GM19043 (cell line): ENCODE measurements at regions not wholly inside any gene's neighbourhood (a gene's known extent, or its start where the extent isn't known, plus 50 kb on each side); places are given as distances from the start of the nearest gene placed in this dataset.

Experiments
- ATAC-seq: cut with Tn5 transposase; IDR thresholded peaks from one replicate; pipeline ENCODE4 v1.9.1; 2021; ENCODE audit warnings: low read depth; ENCODE audit not compliant: unreplicated experiment

DNA sequence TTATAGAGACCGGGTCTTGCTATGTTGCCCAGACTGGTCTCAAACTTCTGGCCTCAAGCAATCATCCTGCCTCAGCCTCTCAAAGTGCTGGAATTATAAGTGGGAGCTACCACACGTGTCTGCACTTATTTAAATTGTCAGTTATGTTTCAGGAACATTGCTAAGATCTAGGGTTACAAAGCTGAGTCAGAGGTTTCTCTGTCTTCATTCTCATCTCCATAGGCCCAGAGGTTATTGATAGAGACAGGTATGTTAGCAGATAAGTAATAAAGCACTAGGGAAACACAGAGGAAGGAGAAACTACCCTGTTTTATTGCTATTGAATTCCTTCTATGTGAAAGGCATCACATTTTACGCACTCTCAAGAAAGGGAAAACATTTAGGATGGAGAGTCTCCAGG lies 214.1 kb downstream of the REEP3 start:
- no peak for ATAC-seq

DNA sequence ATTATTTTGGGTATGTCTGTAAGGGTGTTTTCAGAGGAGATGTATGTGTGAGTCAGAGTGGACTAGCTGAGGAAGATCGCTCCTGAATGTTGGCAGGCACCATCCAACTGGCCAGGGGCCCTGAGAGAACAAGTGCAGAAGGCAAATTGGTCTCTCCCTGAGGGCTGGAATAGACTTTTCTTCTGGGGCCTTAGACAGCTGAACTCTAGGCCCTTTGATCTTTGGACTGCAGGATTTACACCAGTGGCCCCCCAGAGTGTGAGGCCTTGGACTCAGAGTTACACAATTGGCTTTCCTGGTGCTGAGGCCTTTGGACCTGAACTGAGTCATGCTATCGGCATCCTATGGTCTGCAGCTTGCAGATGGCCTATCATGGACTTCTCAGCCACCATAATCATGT lies 217.2 kb downstream of the REEP3 start:
- no peak for ATAC-seq

DNA sequence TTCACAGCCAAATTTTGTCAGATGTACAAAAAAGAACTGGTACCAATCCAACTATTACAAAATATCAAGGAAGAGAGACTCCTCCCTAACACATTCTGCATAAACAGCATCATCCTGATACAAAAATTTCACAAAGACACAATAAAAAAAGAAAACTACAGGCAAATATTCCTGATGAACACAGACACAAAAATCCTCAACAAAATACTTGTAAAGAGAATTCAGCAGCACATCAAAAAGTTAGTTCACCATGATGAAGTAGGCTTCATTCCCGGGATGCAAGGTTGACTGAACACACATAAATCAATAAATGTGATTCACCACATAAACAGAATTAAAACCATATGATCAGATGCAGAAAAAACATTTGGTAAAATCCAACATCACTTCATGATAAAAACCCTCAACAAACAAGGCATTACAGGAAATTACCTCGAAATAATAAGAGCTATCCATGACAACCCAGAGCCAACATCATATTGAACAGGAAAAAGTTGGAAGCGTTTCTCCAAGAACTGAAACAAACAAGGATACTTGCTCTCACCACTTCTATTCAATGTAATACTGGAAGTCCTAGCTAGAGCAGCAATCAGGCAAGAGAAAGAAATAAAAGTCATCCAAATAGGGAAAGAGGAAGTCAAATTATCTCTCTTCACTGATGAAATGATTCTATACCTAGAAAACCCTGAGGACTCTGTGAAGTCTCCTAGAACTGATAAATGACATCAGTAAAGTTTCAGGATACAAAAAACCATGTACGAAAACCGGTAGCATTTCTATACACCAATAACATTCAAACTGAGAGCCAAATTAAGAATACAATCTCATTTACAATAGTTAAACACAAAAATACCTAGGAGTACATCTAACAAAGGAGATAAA lies 223.1 kb downstream of the REEP3 start:
- ATAC-seq, result no peak

DNA sequence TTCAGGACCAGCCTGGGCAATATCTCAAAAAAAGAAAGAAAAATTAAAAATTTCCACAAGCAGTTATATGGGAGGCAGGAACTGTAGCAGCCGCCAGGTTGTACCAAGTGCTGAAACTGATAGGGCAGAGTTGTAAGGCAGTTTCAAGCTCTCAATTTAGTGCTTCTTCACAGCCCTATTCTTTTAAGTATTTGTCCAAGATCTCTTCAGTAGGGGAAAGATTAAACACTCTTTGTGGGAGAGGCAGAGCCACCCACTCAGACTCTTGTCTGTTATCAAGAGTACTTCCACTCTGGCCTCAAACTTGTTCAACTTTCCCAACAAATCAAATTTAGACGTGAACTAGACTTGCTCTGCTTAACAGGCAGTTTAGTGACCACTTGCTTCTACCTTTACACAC lies 228.7 kb downstream of the REEP3 start:
- ATAC-seq, result no peak

DNA sequence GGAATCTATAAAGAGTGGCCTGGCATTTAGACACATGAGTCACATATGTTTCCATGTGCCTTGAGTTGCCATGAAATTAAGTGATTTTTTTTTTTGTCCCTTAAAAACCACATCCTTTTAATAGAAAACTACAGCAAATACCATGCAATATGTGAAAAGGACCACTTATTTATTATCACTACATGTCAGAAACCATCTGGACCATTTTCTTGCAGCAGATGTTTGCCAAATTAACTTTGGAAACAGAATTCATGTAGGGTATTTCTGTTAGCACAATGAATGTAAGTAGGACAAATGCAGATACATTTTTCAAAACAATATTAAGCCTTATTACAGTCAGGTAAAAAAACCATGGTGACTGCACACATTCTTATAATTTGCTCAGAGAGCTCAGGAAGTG lies 230.6 kb downstream of the REEP3 start:
- ATAC-seq, result no peak

DNA sequence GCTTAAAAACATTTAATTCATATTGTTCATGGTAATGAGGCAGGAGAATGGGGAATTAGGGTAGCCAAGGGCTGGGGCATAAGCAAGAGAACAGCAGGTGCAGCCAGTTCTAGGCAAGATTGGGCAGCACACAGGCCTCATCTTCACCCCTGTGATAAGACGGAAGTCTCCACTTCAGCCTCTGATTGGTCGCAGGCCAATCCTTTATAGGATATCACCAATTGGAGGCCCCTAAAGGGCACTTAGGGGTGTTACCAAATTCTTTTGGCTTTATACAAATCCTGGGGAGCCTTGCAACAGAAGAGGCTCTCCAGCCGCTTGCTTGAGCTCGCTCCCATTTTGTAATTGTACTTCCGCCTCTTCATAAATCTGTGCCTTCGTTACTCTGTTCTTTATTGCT lies 231.1 kb downstream of the REEP3 start:
- ATAC-seq, result no peak

DNA sequence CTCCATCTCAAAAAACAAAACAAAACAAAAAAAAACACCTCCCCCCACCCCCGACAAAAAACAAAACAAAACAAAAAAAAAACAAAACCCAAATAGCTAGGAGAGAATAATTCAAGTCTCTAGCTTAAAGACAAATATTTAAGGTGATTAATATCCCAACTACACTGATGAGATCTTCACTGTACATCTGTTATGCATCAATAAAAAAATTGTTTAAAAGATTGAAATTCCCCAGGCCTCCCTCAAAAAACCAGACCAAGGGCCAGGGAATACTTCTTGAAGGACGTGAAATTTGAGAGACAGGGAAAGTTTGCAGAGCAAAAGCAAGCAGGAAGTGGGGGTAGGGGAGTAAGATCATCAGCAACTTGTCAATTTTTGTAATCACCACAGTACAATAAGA lies 232.6 kb downstream of the REEP3 start:
- no peak for ATAC-seq

DNA sequence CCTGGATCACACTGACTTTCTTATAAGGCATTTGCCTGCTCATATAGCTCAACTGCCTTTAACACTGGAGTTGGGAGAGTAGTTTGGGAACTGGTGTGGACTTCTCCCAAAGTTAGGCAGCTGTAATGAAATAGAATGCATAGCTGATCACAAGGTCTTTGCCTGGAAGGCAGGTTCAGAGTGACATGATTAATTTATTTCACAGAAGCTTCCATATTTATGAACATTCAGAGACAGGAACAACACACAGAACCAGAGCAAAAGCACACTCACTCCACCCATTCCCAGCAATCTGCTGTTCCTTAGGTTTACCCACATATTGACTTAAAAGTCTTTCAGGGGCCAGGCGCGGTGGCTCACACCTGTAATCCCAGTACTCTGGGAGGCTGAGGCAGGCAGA lies 234.2 kb downstream of the REEP3 start:
- no peak for ATAC-seq

DNA sequence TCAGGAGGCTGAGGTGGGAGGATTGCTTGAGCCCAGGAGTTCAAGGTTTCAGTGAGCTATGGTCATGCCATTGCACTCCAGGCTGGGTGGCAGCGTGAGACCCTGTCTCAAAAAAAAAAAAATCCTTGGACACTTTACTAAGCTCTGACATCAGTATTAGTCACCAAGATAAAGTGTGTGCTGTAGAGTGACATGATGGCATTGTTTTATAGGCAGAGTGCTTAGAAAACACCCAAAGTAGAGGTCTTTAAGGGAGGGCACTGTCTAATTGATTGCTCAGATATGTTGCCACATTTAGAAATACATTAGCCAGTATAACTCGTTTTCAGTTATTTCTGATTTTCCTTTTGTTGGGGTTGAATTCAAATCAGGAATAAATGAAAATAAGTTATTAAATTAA lies 235.9 kb downstream of the REEP3 start:
- no peak for ATAC-seq

DNA sequence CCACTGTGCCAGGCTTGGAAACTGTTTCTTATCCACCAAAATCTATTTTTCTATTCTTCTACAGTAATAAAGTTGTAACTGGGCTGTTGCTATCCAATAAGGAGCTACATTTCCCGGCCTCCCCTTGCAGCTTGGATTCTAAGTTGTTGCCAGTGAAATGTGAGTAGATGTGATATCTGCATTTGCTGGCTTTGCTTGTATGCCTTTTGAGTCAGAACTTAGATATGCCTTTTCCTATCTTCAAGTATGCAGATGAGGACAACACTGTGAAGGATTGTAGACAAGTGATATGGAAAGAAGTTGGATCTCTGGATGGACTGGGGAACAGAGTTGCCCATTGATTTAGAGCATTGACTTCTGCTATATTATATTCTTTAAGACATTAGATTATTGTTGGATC lies 236.9 kb downstream of the REEP3 start:
- ATAC-seq, result no peak

DNA sequence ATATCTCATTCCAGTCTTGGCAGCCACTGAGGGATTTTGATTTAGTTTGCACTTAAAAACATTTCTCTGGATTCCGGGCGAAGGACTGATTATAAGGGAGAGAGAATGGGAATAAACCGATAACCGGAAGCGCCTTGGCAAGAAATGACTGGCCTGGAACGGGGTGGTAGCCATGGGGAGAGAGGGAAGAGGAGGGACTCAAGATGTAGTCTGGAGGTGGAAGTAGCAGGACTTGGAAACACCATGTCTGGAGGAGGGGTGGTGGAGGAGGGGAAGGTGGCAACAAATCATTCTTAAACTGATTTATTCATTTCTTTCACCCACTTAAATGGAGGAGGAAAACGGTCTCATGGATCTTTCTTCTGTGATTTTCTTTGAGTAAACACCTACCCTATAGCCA lies 238.1 kb downstream of the REEP3 start:
- no peak for ATAC-seq

DNA sequence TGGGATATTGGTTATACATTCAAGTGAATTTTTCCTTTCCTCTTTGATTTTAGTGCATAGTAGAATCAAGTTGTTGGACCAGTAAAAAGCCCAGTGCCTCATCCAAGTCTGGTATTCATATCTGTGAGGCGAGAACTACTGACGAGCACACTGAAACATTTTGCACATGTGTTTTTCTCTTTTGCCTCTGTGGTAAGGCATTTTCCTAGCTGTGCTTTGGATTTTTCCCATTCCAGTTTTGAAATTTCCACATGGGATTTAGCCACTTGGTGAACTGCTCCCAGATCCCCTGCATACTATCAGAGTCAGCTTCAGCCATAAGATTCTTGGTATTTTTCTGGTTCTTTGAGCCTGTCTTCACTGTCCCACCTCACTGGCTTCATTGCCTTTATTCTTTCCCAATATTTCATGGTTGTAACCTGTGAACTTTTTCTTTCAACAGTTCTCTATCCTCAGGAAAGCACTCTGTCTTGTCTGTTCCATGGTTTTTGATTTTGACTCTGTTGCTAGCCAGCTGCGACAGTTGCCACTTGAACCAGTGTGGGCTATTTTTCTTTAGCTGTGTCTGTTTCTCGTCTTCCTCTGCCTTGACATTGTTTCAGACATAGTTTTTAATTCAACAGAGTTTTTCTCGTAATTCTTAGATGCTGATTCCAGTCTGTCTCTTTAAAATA lies 239.0 kb downstream of the REEP3 start:
- ATAC-seq, result no peak

DNA sequence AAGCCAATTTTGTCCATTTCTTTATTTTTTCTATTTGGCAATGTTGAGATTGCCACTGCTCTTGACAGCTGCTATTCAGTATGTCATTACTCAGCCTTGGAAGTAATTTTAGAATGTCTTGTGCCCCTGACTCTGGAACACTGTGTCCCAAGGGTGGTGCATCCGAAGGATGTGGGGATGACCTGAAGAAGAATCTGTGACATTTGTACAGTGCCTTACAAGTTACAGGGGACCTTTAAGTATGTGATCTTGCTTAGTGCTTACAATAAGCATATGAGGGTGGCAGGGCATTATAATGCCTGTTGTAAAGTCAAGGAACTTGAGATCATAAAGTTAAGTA lies 239.5 kb downstream of the REEP3 start:
- no peak for ATAC-seq

DNA sequence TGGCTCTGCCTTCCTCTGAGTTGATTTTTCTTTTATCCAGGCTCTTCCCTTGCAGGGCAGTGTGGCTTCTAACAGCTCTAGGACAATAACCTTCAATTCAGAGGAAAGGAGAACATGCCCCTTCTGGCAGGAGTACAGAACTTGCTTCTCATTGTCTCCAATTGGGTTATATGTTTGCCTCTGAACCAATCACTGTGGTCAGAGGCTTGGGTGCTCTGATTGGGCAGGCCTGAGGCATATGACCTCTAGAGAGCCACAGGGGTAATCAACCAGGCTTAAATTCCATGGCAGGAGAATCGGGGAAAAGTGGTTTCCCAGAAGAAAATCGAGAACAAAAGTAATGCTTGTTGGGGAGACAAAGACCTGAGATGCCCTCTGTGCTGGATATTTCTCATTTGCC lies 240.0 kb downstream of the REEP3 start:
- ATAC-seq, result no peak

DNA sequence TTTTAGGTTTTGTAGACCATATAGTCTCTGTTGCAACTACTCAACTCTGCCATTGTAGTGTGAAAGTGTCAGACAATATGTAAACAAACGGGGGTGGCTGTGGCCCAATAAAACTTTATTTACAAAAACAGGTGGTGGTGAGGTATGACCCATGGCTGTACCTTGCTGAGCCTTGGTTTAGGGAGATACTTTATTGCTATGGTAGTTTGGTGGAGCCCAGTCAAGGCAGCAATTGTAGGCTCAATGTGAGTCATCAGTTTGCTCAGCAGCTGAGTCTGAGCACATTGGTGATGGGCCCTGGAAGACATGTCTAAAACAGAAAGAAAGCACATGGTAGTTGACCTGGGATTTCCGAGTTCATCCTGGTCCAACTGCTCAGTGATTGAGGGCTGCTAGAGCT lies 242.5 kb downstream of the REEP3 start:
- ATAC-seq, result no peak

DNA sequence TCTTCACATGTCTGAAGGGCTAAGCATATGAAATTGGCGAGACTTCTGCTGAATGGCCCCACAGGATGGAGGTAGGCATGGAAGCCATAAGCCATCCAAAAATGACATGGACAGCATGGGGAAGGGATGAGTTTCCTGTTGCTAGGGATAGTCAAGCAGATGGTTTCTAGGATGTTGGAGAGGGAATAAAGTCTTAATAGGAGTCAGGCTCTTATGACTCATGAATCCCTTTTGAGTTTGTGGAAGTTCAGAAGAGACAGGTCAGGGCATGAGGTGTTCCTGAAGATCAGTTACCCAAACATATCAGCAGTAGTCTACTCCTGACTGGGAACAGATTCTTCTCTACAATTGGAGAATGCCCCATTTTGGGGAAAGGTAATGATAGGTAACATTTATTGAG lies 243.9 kb downstream of the REEP3 start:
- ATAC-seq, result no peak

DNA sequence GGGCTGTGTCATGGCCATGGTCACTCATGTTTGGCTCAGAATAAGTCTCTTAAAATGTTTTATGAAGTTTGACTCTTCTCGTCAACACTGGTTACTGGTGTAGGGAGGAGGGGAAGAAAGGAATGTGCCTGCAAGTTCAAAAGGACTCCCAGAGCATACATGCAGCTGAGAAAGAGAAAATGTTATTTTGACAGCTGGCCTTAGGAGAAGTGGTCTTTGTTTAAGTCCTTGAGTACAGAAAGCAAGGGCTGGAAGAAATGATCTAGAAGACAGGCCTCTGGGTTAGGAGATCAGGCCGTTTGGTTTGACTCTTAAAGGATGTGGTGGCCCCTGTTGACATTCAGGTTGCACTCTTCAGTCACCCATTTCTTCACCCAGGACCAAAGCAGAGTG lies 245.5 kb downstream of the REEP3 start:
- no peak for ATAC-seq

DNA sequence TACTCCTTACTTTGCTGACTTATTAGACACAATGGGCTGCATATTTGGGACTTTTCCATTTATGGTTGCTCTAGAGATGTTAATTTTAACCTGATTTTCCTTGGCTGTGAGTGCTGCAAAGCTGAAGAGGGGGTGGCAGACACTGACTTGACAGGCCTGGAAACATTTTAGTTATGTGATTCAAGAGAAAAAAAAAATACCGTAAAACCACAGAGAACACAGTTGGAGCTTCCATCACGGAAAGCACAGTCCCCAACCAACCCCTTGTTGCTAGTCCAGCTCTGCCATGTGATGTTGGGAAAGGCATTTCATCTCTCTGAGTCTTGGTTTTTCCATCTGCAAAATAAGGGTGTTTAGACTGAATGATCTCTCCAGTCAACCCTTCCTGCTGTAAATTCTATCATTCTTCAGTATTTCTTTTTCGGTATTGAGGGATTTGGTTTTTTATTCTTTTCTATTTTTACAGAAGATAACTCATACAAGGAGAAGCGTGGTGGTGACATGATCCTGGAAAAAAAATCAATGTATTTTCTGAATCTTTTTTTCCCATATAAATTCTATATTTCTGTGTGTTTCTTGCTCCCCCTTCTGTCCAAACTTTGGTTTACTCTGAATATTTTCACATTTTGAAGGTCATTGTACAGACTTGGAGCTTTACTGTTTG lies 246.1 kb downstream of the REEP3 start:
- ATAC-seq, result no peak

DNA sequence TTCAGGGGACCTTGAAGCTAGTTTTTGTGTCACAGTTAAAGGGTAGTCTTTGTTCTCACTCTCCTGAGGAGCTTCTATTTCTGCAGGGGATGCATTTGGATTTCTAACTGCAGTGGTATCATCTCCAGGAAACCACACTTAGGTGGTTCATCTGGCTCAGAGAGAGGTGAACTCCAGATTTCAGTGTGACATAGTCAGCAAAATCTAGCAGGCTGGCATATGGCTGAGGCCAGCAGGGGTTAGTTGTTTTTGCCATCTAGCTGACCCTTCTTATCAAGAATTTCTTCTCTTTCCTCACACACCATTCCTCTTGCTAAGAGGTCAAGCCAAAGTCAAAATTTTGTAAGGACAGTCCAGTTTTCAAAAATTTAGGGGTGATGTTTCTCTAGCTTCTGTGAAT lies 248.2 kb downstream of the REEP3 start:
- ATAC-seq, result no peak

DNA sequence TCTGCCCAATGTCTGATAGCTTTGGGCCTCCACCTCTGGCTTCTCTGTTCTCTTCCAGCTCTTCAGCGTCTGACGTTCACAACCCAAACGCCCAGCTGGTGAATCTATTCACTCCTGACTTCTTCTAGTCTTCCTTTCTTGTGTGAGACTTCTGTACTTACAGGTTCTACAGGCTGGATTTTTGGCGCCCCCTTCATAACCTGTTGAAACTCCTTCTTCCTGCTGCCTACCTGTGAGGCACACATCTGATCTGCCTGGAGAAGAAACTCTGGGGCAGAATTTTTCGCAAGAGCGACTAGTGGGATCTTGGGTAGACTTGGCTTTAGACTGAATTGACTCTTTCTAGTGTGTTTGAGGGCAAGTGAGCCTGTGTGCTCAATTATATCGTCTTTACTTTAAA lies 249.3 kb downstream of the REEP3 start:
- ATAC-seq, result no peak

DNA sequence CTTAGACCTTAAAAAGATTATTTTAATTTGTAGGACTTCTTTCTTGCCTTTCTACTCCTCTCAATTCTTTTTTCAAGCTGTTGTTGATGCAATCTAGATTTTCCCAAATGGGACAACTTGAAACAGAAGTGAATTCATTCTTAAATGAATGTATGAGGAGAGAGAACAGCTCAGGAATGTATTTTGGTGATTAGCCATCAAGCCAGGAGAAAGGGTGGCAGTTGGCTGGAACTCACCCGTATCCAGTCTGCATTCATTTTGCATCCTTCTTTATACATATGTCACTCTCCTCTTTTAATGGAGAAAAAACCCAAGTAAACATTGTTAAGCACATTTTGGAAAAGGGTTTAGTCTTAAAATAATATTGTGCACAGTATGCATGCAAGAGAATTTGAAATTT lies 251.3 kb downstream of the REEP3 start:
- ATAC-seq, result no peak

DNA sequence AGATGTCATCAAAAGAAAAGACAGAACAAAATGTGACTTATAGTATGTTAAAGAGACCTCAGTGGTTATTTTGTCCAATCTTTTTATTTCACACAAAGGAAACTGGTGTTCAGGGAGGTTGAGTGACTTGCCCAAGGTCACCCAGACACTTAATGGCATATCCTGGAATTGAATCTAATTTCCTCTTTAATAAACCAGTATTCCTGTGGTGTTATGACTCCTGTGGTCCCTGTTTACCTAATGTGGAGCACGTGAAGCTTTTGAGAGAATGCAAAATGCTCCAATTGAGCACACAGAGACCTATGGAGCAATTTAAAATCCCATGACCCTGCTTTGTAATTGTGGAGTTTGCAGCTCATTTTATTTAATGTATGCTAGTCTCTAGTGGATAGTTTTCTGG lies 251.9 kb downstream of the REEP3 start:
- no peak for ATAC-seq
